ENCODE measurements at regions not wholly inside any gene's neighbourhood (a gene's known extent, or its start where the extent isn't known, plus 50 kb on each side); places are given as distances from the start of the nearest gene placed in this dataset.

- no peaks in the 10 kb centered on the region for H3K36me3 ChIP-seq (replicated peaks)
- no peak for TF ChIP-seq CTCF (IDR thresholded peaks at IDR 0.05; ENCODE audit: low read depth, low read length, missing control alignments)
- H3K27me3 ChIP-seq (replicated peaks) = no peaks in the 10 kb centered on the region
- no peak for DNase-seq
- H3K4me3 ChIP-seq (ENCODE audit: low read depth, low read length) = no peak overlapping the region
- in situ Hi-C loops (cut with HindIII; ENCODE audit: low pct_ligation_motif_present, low sequenced_read_pairs) = no loop called here
- H3K27ac ChIP-seq = no peak overlapping the region
These were observed 380.5 kb upstream of the BRINP3 start for GRCh38 chr1:190858140-190858539.

- in situ Hi-C loops (cut with HindIII; ENCODE audit: low pct_ligation_motif_present, low sequenced_read_pairs) = no loop called here
- H3K4me3 ChIP-seq (ENCODE audit: low read depth, low read length) = no peak overlapping the region
- no peak for DNase-seq
- no peak overlapping the region for H3K27ac ChIP-seq
- H3K27me3 ChIP-seq (replicated peaks) = no peaks in the 10 kb centered on the region
- no peak for TF ChIP-seq CTCF (IDR thresholded peaks at IDR 0.05; ENCODE audit: low read depth, low read length, missing control alignments)
- H3K36me3 ChIP-seq (replicated peaks) = no peaks in the 10 kb centered on the region
These were observed 386.5 kb upstream of the BRINP3 start for GRCh38 chr1:190864013-190864641.

GRCh38 chr1:190880352-190880751 is 402.7 kb upstream of the BRINP3 start:
- Histone ChIP-seq H3K27ac (no peak overlapping the region), H3K27me3 (replicated peaks) (no peaks in the 10 kb centered on the region), H3K36me3 (replicated peaks) (no peaks in the 10 kb centered on the region), H3K4me3 (ENCODE audit: low read depth, low read length) (no peak overlapping the region)
- no peak for DNase-seq
- TF ChIP-seq CTCF (IDR thresholded peaks at IDR 0.05; ENCODE audit: low read depth, low read length, missing control alignments) = no peak
- in situ Hi-C loops (cut with HindIII; ENCODE audit: low pct_ligation_motif_present, low sequenced_read_pairs) = no loop called here

GRCh38 chr1:190881064-190881463 is 403.4 kb upstream of the BRINP3 start:
- in situ Hi-C loops (cut with HindIII; ENCODE audit: low pct_ligation_motif_present, low sequenced_read_pairs) = no loop called here
- no peak for TF ChIP-seq CTCF (IDR thresholded peaks at IDR 0.05; ENCODE audit: low read depth, low read length, missing control alignments)
- DNase-seq = no peak

GRCh38 chr1:190897233-190897632 is 419.6 kb upstream of the BRINP3 start:
- H3K36me3 ChIP-seq (replicated peaks) = no peaks in the 10 kb centered on the region
- no peak for TF ChIP-seq CTCF (IDR thresholded peaks at IDR 0.05; ENCODE audit: low read depth, low read length, missing control alignments)
- in situ Hi-C loops (cut with HindIII; ENCODE audit: low pct_ligation_motif_present, low sequenced_read_pairs) = no loop called here
- no peak for DNase-seq
- no peak overlapping the region for H3K27ac ChIP-seq
- no peak overlapping the region for H3K4me3 ChIP-seq (ENCODE audit: low read depth, low read length)
- no peaks in the 10 kb centered on the region for H3K27me3 ChIP-seq (replicated peaks)

More at GRCh38 chr1:190881064-190881463, 403.4 kb upstream of the BRINP3 start:
- Histone ChIP-seq H3K36me3 (replicated peaks) (no peaks in the 10 kb centered on the region), H3K4me3 (ENCODE audit: low read depth, low read length) (no peak overlapping the region), H3K27me3 (replicated peaks) (no peaks in the 10 kb centered on the region), H3K27ac (no peak overlapping the region)

- Histone ChIP-seq H3K36me3 (replicated peaks) (no peaks in the 10 kb centered on the region), H3K27ac (no peak overlapping the region), H3K4me3 (ENCODE audit: low read depth, low read length) (no peak overlapping the region), H3K27me3 (replicated peaks) (no peaks in the 10 kb centered on the region)
- no peak for TF ChIP-seq CTCF (IDR thresholded peaks at IDR 0.05; ENCODE audit: low read depth, low read length, missing control alignments)
- DNase-seq = peak; percentile 20
- in situ Hi-C loops (cut with HindIII; ENCODE audit: low pct_ligation_motif_present, low sequenced_read_pairs) = no loop called here
These were observed 426.5 kb upstream of the BRINP3 start for GRCh38 chr1:190904091-190904695.
